ENCODE measurements at regions not wholly inside any gene's neighbourhood (a gene's known extent, or its start where the extent isn't known, plus 50 kb on each side); places are given as distances from the start of the nearest gene placed in this dataset.

DNA sequence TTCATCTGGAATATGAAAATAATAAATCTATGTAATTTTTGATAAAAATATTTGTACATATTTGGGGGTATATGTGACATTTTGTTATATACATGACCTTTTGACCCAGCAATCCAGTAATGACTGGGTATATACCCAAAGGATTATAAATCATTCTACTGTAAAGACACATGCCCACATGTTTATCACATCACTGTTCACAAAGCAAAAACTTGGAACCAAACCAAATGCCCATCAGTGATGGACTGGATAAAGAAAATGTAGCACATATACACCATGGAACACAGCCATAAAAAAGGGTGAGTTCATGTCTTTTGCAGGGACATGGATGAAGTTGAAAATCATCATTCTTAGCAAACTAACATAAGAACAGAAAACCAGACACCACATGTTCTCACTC lies 472.1 kb upstream of the DDX18 start:
- no peaks in the 10 kb centered on the region for H3K4me1 ChIP-seq
- no peaks in the 10 kb centered on the region for H3K36me3 ChIP-seq
- H3K4me3 ChIP-seq = no peak overlapping the region
- no peak for TF ChIP-seq POLR2A (IDR thresholded peaks at IDR 0.05)
- no peak for TF ChIP-seq EP300 (IDR thresholded peaks at IDR 0.05)
- no peak for TF ChIP-seq CTCF (IDR thresholded peaks at IDR 0.05)
- no peak for TF ChIP-seq POLR2AphosphoS5 (IDR thresholded peaks at IDR 0.05)
- no peak overlapping the region for H3K27ac ChIP-seq
- no peaks in the 10 kb centered on the region for H3K27me3 ChIP-seq
- no peaks in the 10 kb centered on the region for H3K9me3 ChIP-seq
- no peak for DNase-seq (ENCODE audit: low spot score in 2 of 2)

GRCh38 chr2:117349687-117350086 lies 464.8 kb upstream of the DDX18 start:
- H3K27me3 ChIP-seq = no peaks in the 10 kb centered on the region
- WGBS = 65% methylated on average over 4 of the region's 4 CpGs
- H3K4me3 ChIP-seq = no peak overlapping the region
- no peak for DNase-seq (ENCODE audit: low spot score in 2 of 2)
- no peak for TF ChIP-seq POLR2AphosphoS5 (IDR thresholded peaks at IDR 0.05)
- TF ChIP-seq EP300 (IDR thresholded peaks at IDR 0.05) = no peak
- no peak for TF ChIP-seq POLR2A (IDR thresholded peaks at IDR 0.05)
- no peak for TF ChIP-seq CTCF (IDR thresholded peaks at IDR 0.05)
- H3K27ac ChIP-seq = no peak overlapping the region
- H3K9me3 ChIP-seq = no peaks in the 10 kb centered on the region
- H3K36me3 ChIP-seq = no peaks in the 10 kb centered on the region
- no peaks in the 10 kb centered on the region for H3K4me1 ChIP-seq

- 77% methylated on average over 4 of the region's 4 CpGs for WGBS
- no peak for DNase-seq (ENCODE audit: low spot score in 2 of 2)
- H3K27ac ChIP-seq = no peak overlapping the region
- TF ChIP-seq EP300 (IDR thresholded peaks at IDR 0.05) (no peak), POLR2AphosphoS5 (IDR thresholded peaks at IDR 0.05) (no peak), CTCF (IDR thresholded peaks at IDR 0.05) (no peak), POLR2A (IDR thresholded peaks at IDR 0.05) (no peak)
- no peak overlapping the region for H3K4me3 ChIP-seq
- H3K27me3 ChIP-seq = no peaks in the 10 kb centered on the region
- no peaks in the 10 kb centered on the region for H3K36me3 ChIP-seq
- no peaks in the 10 kb centered on the region for H3K9me3 ChIP-seq
- H3K4me1 ChIP-seq = no peaks in the 10 kb centered on the region
Observed at GRCh38 chr2:117351396-117351795, 463.1 kb upstream of the DDX18 start.

GRCh38 chr2:117359266-117359914 lies 455.1 kb upstream of the DDX18 start:
- Histone ChIP-seq H3K4me3 (no peak overlapping the region), H3K36me3 (no peaks in the 10 kb centered on the region), H3K9me3 (no peaks in the 10 kb centered on the region), H3K27ac (no peak overlapping the region), H3K4me1 (no peaks in the 10 kb centered on the region), H3K27me3 (no peaks in the 10 kb centered on the region)
- 77% methylated on average over 3 of the region's 5 CpGs for WGBS
- no peak for DNase-seq (ENCODE audit: low spot score in 2 of 2)
- TF ChIP-seq POLR2AphosphoS5 (IDR thresholded peaks at IDR 0.05) (no peak), EP300 (IDR thresholded peaks at IDR 0.05) (no peak), CTCF (IDR thresholded peaks at IDR 0.05) (no peak), POLR2A (IDR thresholded peaks at IDR 0.05) (no peak)

GRCh38 chr2:117360586-117360985 lies 453.9 kb upstream of the DDX18 start:
- DNase-seq (ENCODE audit: low spot score in 2 of 2) = no peak
- Histone ChIP-seq H3K36me3 (no peaks in the 10 kb centered on the region), H3K4me3 (no peak overlapping the region), H3K27ac (no peak overlapping the region), H3K27me3 (no peaks in the 10 kb centered on the region), H3K9me3 (no peaks in the 10 kb centered on the region), H3K4me1 (no peaks in the 10 kb centered on the region)
- 91% methylated on average over 2 of the region's 2 CpGs for WGBS
- TF ChIP-seq POLR2A (IDR thresholded peaks at IDR 0.05) = no peak
- TF ChIP-seq POLR2AphosphoS5 (IDR thresholded peaks at IDR 0.05) = no peak

GRCh38 chr2:117378653-117379052 lies 435.8 kb upstream of the DDX18 start:
- TF ChIP-seq EP300 (IDR thresholded peaks at IDR 0.05) (no peak), POLR2A (IDR thresholded peaks at IDR 0.05) (no peak), CTCF (IDR thresholded peaks at IDR 0.05) (no peak), POLR2AphosphoS5 (IDR thresholded peaks at IDR 0.05) (no peak)
- Histone ChIP-seq H3K4me3 (no peak overlapping the region), H3K27ac (no peak overlapping the region), H3K27me3 (no peaks in the 10 kb centered on the region), H3K9me3 (no peaks in the 10 kb centered on the region), H3K4me1 (no peaks in the 10 kb centered on the region), H3K36me3 (no peaks in the 10 kb centered on the region)
- no peak for DNase-seq (ENCODE audit: low spot score in 2 of 2)
- 58% methylated on average over 4 of the region's 4 CpGs for WGBS

Measured in suprapubic skin (tissue), 4 donors.